Hematopoietic multipotent progenitor cell treated with erythropoietin and hydrocortisone succinate and interleukin-3 and kit ligand, for 15 days (in vitro differentiated cells): ENCODE measurements at regions not wholly inside any gene's neighbourhood (a gene's known extent, or its start where the extent isn't known, plus 50 kb on each side); places are given as distances from the start of the nearest gene placed in this dataset.
"Not testable (repeated sequence)": the region's sequence is repeated elsewhere in the genome, so short reads cannot be mapped to it uniquely, and the experiment has no call there.

ENCODE experiments used
- DNase-seq: peaks from one replicate; pipeline ENCODE4 v3.0.0-alpha.2; 2015; ENCODE audit warnings: low spot score

- DNase-seq, result no peak
Measured at GRCh38 chr22:48427731-48428211, 1399.9 kb downstream of the BRD1 start.

DNA sequence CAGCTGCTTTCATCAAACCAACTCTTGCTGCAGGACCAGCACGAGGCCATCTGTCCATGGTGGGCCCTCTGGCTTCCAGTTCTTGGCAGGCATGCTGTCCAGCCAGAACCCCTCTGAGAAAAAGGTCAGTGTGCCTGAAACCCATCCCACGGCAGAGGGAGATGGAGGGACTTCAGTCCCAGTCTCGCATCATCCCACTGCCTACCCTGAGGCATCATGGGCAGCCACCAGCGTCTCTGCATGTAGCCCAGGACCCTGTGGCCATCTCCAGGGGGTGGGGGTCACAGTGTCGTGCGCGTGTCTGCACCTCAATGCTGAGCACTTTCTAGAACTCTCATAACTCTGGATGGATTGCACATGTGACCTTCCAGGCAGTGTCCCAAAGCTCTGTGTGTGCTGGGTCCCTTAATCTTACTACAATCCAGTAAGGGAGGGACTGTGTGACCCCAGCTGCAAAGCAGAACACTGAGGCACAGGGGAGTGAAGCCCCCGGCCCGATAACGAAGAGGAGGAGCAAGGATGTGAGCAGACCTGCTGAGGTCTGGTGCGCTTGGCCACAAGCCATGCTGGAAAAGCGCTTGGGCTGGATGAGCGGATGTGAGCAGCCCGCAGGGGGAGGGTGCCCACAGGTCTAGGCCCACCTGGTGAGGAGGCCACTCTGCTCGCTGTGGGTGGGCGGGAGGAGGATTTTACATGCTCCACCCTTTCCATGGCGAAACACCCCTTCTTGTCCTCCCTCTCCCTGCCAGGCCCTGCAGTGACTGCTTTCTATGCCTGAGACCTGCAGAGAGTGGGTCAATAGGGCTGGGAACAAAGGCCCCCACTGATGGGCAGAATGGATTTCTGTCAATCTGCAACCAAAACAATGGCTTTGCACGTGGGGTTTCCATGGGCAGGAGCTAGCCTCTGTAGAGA is 1401.0 kb downstream of the BRD1 start:
- no peak for DNase-seq

GRCh38 chr22:48425641-48426040 is 1402.0 kb downstream of the BRD1 start:
- no peak for DNase-seq

- no peak for DNase-seq
Measured at GRCh38 chr22:48425091-48425506, 1402.6 kb downstream of the BRD1 start.

DNA sequence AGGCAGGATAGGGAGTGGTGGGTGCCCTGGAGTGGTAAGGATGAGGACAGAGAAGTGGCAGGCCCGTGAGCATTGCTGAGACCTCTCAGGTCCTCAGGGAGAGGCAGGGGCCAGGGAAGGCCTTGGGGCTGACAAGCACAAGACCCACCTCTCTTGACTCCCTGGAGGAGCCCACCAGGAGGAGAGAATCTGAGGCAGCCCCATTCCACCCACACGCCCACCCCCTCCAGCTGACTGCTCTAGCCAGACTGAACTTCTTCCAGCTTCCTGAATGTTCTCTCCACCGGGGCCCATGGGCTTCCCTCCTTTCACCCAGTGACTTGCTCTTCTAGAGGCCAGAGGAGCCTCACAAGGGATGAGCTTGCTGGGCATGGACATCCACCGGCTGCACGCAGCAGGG is 1403.0 kb downstream of the BRD1 start:
- DNase-seq, result no peak

GRCh38 chr22:48424201-48424627 is 1403.5 kb downstream of the BRD1 start:
- DNase-seq, result no peak

- DNase-seq, result no peak
Measured at GRCh38 chr22:48423481-48423911, 1404.2 kb downstream of the BRD1 start.

DNA sequence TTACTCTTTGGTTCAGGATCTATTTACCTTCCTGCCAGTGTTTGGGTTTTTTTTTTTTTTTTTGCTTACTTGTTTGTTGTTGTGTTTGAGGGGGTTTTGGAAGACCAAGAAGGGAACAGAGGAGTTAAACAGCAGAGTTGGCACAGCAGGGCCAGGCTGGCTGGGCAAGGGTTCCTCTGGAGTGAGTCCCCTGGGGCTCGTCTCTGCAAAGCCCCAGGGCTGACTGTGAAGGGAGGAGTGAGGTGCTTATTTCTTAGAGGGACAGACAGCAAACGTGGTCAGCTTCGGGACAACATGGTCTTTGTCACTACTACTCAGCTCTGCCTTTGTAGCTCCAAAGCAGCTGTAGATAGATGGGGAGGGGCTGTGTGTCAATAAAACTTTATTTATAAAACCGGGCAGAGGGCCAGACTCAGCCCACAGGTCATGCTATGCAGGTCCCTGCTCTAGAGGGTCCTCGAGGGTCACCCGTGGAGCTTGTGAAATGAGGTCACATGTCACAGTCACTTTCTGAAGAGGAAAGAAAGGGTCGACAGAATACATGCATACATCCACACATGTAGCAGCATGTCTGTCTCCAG is 1404.7 kb downstream of the BRD1 start:
- DNase-seq, result no peak

DNA sequence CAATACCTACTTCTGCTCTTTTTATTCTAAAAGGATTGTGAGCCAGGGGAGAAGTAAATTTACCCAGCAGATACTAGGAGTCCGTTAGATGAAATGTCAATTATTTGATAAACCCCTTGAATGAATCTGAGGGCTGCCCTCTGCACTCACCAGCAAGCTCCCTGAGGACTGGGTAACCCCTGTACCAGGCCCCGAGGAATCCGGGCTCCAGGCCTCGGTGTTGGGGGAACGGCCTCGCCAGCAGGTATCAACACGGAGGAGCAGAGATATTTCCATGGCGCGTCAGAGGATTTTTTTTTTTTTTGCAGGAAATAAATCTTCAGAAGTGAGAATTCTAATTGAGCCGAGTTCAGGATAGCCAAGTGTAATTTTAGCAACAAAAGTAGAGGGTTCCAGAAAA is 1408.8 kb downstream of the BRD1 start:
- no peak for DNase-seq

DNA sequence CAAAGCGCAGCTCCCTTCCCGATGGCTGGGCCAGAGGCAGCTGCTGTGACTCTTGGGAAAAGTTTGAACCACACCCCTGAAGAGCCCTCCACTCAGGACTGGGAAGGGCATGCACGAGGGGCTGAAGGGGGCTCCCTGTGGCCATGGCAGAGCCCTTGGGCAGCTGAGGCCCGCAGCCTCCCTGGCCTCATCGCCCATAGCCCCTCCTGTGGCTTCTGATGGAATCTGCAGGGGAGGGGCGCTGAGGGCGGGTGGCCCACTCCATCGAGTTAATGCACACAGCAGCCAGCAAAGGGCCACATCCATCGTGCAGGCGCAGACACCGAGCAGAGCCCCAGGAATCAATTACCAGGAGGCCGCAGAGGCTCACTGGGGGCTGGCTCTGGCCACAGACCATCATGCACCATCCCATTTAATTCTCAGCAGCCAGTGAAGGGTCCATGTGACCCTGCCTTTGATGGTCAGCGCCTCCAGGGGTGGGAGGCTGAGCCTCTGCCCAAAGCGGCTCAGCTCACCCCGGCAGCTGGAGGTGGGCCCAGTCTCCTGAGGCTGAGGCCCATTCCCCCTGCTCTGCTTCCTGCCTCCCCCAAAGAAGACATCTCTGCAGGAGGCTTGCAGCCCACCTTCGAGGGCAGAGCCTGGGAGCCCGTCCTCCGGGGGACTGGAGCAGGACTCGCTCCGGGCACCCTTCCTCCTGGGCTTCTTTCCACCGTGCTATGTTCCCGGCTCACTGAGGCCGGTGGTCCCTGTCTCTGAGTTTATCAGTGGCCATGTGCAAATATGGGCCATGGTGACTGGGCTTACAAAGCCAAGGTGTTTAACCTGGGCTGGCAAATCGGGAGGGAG is 1410.2 kb downstream of the BRD1 start:
- DNase-seq, result no peak

GRCh38 chr22:48416396-48417224 is 1411.1 kb downstream of the BRD1 start:
- no peak for DNase-seq

GRCh38 chr22:48415520-48415919 is 1412.2 kb downstream of the BRD1 start:
- DNase-seq, result no peak

DNA sequence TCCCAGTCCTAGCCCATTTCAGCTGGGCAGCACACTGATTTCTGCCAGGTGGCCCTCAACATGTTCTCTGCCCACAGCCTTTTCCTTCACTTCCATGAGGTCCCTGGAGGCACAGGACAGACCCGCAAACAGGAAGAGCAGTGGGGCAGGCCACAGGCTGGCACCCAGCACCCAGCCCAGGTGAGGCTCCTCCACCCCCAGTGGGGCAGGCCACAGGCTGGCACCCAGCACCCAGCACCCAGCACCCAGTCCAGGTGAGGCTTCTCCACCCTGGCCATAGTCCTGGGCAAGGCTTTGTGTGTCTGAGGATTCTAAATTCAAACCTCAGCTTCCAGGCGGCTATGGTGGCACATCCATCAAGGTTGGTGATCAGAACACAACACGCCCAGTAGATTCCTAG is 1413.0 kb downstream of the BRD1 start:
- DNase-seq, result no peak

- DNase-seq, result not testable (repeated sequence)
Measured at GRCh38 chr22:48412931-48413330, 1414.7 kb downstream of the BRD1 start.

- DNase-seq, result no peak
Measured at GRCh38 chr22:48410536-48410935, 1417.1 kb downstream of the BRD1 start.

DNA sequence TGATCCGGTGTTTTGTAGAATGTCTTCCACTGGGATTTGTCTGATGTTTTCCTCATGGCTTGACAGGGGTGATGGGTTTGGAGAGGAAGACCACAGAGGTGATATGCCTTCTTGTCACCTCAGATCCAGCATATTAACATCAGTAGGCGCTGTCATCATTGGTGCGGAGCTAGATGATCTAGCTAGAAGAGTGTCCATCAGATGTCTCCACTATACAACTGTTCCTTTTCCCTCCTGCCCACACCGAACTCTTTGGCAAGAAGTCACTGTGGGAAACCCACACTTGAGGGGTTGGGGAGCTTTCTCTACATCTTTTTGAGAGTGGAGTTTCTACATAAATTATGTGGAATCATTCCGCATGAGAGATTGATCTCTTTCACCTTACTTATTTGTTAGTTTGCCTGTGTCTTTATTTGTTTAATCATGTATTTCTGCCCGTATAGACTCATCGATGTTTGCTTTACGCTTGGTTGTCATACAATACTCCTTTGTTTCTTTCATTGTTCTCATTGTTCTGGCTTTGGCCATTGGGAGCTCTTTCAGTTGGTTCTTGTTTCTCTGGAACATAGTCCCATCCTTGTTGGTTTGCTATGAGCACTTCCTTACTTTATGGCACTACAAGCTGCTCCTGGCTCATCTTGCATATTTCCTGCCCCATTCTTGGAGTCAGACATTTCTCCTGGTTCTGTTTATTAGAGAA is 1420.3 kb downstream of the BRD1 start:
- DNase-seq, result no peak

DNA sequence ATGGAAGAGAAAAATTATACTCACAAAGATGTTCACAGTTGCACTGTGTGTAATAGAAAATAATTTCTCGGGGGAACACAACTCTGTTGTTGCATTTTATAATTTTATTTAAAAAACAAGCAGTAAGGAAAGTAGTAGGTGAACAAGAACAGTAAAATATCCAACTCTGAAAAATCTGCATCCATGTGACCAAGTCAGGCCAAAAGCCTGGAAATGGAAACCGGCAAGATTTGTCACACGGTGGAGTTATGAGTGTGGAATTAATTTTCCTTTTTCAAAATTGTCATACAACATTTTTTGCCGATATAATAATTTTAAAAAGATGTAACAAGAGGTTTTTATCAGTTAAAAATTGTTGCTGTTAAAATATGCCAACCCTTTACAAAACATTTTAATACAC is 1421.5 kb downstream of the BRD1 start:
- DNase-seq, result no peak

DNA sequence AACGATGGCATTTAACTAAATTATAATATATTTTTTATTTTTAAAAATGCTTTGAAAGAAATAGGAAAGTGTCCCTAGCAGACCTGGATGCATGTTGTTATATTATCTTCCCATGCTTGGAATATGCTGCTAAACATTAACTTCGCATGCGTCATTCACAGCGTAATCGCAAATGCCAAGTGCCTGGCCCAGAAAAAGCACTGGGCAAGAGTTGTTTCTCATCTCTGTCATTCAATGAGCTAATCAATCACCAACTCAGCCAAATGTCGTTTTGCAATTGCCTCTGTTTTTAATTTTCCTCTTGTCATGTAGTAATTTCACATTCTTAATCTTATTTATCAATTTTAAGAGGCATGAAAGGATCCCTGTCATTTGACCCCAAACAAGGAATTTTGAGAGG is 1421.9 kb downstream of the BRD1 start:
- DNase-seq, result no peak

- DNase-seq, result no peak
Measured at GRCh38 chr22:48404801-48405447, 1422.7 kb downstream of the BRD1 start.
